GM19023 (cell line): ENCODE measurements at regions not wholly inside any gene's neighbourhood (a gene's known extent, or its start where the extent isn't known, plus 50 kb on each side); places are given as distances from the start of the nearest gene placed in this dataset.
"Not testable (repeated sequence)": the region's sequence is repeated elsewhere in the genome, so short reads cannot be mapped to it uniquely, and the experiment has no call there.

Source experiments
- ATAC-seq: cut with Tn5 transposase; IDR thresholded peaks from one replicate; pipeline ENCODE4 v1.9.1; 2021; ENCODE audit warnings: mild to moderate bottlenecking, moderate library complexity; ENCODE audit not compliant: unreplicated experiment

- no peak for ATAC-seq
Observed at GRCh38 chr6:55052846-55053245, 121.5 kb upstream of the HCRTR2 start.

- ATAC-seq = no peak
Observed at GRCh38 chr6:55058682-55059081, 115.6 kb upstream of the HCRTR2 start.

GRCh38 chr6:55064711-55065420 is 109.4 kb upstream of the HCRTR2 start:
- ATAC-seq = no peak

GRCh38 chr6:55069132-55069781 is 105.1 kb upstream of the HCRTR2 start:
- ATAC-seq = no peak

GRCh38 chr6:55082021-55082420 is 92.3 kb upstream of the HCRTR2 start:
- no peak for ATAC-seq

GRCh38 chr6:55088011-55088410 is 86.3 kb upstream of the HCRTR2 start:
- ATAC-seq = not testable (repeated sequence)

- no peak for ATAC-seq
Observed at GRCh38 chr6:55088902-55089301, 85.4 kb upstream of the HCRTR2 start.

GRCh38 chr6:55089325-55089724 is 85.0 kb upstream of the HCRTR2 start:
- no peak for ATAC-seq

GRCh38 chr6:55100686-55101085 is 73.6 kb upstream of the HCRTR2 start:
- ATAC-seq = no peak

- ATAC-seq = no peak
Observed at GRCh38 chr6:55101157-55101556, 73.2 kb upstream of the HCRTR2 start.

GRCh38 chr6:55108134-55109130 is 65.9 kb upstream of the HCRTR2 start:
- ATAC-seq = no peak

GRCh38 chr6:55117267-55117666 is 57.0 kb upstream of the HCRTR2 start:
- ATAC-seq = no peak

GRCh38 chr6:55124241-55124640 is 50.1 kb upstream of the HCRTR2 start:
- ATAC-seq = not testable (repeated sequence)
